ENCODE measurements at regions not wholly inside any gene's neighbourhood (a gene's known extent, or its start where the extent isn't known, plus 50 kb on each side); places are given as distances from the start of the nearest gene placed in this dataset.
"Not testable (repeated sequence)": the region's sequence is repeated elsewhere in the genome, so short reads cannot be mapped to it uniquely, and the experiment has no call there.

DNA sequence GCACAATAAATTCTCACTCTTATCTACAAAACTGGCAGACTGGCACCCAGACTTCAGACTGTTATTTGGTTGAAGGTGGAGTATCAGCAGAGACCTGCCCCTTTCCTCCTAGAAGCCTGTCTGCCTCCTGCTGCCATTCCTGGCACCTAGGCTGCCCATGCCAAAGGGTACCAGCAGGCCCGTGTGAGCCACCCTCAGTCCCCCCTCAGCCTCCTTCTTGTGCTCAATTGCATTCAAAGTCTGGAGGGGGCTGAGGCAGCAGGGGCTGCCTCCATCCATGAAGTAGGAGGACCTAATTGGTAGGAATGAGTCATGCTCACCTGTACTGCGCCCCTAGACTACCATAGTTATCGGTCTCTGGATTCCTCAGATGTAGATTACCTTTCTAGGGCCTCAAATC, 440.9 kb upstream of the GRM3 start:
- no peak for DNase-seq (ENCODE audit: low read depth)

- no peak for DNase-seq (ENCODE audit: low read depth)
Measured at GRCh38 chr7:86201767-86202166, 441.9 kb upstream of the GRM3 start.

GRCh38 chr7:86199881-86200614, 443.7 kb upstream of the GRM3 start:
- DNase-seq (ENCODE audit: low read depth), result no peak

DNA sequence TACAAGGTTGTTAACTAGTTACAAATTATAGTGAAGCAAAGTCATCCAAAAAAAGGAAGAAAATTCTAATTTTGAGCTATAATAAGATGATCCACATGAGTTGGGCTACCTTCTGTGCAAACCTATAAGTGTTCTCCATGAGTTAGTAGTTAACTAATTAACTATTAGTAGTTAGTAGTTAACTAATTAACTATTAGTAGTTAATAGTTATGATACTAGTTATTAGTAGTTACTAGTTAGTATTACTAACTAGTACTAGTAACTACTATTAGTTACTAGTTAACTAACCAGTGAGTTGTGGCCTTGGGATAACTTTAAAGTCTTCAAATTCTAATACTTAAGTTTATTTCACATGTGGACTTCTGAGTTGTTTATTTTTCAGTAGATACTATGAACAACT, 453.4 kb upstream of the GRM3 start:
- no peak for DNase-seq (ENCODE audit: low read depth)

DNA sequence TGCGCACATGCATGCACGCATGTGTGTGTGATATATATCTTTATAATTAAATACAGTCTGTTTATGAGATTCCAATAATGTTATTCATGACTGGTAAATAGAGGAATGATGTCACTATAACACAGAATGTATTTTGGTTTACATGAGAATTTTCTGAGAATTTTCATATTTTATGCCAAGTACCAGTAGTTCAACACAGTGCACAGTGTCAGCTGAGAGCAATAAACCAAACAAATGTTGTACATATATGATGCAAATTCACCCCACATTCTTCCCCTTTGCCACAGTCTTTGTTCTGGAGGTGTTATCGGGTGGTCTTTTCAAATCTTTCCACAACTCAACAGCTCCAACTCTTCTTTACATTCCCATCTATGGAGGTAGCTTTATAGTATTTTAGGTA, 462.2 kb upstream of the GRM3 start:
- DNase-seq (ENCODE audit: low read depth), result no peak

GRCh38 chr7:86164827-86165226, 478.9 kb upstream of the GRM3 start:
- no peak for DNase-seq (ENCODE audit: low read depth)

DNA sequence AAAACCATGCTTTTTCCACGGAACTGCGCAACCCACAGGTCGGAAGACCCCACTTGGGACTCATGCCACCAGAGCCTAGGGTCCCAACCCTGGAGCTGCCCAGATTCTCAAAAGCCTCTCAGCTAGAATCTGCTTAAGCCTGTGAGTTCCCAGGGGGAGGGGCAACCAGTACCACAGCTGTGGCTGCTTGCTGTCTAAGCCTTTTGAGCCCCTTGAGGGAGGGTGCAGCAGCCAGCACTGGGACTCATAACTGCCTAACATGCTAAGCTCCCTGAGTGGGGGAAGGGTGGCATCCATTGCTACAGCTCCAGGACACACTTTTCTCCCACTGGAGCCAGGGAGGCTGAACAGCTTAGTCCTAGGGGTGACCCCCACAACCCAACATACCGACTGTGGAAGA, 485.6 kb upstream of the GRM3 start:
- no peak for DNase-seq (ENCODE audit: low read depth)

GRCh38 chr7:86155623-86156022, 488.1 kb upstream of the GRM3 start:
- DNase-seq (ENCODE audit: low read depth), result no peak

DNA sequence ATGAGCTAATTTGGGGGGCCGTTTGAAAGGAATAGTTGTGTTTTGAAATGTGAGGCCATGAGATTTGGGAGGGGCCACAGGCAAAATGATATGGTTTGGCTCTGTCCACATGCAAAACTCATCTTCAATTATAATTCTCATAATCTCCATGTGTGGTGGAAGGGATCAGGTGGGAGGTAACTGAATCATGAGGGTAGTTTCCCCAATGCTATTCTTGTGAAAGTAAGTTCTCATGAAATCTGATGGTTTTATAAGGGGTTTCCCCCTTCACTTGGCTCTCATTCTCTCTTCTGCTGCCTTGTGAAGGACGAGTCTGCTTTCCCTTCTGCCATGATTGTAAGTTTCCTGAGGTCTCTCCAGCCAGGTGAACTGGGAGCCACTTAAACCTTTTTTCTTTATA, 490.8 kb upstream of the GRM3 start:
- no peak for DNase-seq (ENCODE audit: low read depth)

DNA sequence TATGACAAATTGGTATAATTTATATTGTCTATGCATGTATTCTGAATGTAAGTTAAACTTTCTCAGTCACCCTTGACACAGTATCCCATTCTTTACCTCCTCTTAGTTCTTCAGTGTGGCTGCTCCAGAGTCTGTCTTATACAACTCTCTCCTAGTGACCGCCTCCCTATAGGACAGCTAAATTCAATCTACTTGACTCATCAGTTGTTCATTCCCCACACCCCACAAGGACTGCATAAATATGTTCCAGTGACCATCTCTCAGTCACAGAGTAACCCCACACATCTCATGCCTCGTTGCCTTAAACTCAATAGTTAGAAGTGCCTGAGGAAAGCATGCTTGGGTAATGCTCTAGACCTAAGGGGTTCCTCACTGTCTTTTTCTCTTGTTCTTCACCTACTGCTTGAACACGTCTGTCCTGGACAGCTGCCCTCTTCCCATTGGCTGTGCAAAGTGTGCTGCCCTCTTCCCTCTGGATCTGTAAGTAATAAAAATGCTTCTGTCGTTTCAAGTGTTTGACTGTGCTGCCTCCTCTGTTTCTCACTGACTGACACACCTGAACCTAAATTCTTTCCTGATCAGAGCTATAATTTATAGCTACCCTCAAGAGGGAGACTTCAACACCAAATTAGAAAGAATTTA, 494.6 kb upstream of the GRM3 start:
- no peak for DNase-seq (ENCODE audit: low read depth)

GRCh38 chr7:86148501-86148900, 495.2 kb upstream of the GRM3 start:
- DNase-seq (ENCODE audit: low read depth), result no peak

DNA sequence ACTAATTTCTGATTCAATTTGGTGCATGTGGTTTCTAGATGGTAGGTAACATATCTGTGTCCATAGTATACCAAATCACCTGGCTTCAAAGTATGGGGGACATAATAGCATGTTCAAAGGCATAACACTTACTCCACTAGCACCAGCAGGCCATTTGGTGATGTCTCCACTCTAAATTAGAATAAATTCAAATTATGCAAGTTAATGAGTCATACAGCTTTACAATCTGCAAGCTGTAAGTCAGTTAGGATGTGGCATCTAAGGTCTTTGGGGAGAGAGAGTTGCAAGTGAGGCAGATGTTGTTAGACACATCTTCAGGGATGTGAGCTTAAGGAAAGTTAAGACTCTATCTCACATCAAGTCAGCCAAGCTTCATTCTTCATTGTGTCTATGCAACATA, 506.4 kb upstream of the GRM3 start:
- DNase-seq (ENCODE audit: low read depth), result no peak

DNA sequence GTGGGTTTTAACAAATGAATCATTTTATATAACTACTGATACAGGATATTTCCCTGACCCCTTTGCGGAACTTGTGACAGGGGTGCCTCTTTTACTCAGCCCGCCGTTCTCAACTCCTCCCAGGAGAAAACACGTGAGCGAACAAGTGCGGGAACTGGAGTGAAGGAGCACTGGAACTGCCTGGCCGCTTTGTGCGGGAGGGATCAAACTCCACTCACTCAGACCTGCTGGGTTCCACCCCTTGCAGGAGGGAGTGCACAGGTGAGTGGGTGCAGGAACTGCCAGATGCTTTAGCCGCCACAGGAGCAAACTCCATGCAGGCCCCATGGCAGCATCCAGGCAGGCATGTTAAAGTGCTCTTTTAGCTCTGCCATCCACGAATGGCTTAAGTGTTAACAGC, 513.4 kb upstream of the GRM3 start:
- no peak for DNase-seq (ENCODE audit: low read depth)

DNA sequence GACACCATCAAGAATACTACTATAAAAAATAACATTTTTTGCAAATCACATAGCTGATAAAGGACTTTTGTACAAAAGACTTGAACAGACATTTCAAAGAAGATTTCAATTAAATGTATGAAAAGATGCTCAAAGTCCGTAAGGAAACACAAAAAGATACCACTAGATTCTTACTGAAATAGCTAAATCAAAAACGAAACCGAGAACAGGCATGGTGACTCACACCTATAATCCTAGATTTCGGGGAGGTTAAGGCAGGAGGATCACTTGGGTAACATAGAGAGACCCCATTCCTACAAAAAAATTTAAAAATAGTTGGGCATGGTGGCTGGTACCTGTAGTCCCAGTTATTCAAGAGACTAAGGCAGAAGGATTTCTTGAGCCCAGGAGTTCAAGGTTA, 520.2 kb upstream of the GRM3 start:
- no peak for DNase-seq (ENCODE audit: low read depth)

GRCh38 chr7:86094166-86094669, 549.5 kb upstream of the GRM3 start:
- DNase-seq (ENCODE audit: low read depth), result no peak

GRCh38 chr7:86091369-86091768, 552.3 kb upstream of the GRM3 start:
- DNase-seq (ENCODE audit: low read depth), result no peak

DNA sequence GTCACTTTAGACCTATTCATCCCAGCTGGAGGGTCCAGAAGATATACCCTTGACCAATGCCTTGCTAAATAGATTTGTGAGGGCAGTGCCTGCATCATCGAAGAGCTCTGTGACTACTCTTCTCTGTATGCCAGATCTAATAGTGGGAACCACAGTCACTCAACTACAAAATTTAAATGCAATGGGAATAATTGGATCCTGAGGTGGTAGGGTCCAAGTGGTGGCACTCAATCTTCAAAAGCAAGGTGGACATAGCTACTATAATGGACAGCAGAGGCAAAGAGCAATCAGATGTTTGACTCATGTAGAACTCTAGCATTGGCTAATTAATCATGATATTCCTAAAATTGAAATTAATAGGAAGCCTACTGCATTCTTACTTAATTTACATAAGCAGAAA, 554.3 kb upstream of the GRM3 start:
- DNase-seq (ENCODE audit: low read depth), result no peak

DNA sequence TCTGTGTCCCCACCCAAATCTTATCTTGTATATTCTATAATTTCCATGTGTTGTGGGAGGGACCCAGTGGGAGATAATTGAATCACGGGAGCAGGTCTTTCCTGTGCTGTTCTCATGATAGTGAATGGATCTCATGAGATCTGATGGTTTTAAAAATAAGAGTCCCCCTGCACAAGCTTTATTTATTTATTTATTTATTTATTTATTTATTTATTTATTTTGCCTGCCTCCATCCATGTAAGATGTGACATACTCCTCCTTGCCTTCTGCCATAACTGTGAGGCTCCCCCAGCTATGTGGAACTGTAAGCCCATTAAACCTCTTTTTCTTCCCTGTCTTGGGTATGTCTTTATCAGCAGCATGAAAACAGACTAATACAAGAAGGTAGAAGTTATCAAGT, 579.1 kb upstream of the GRM3 start:
- DNase-seq (ENCODE audit: low read depth), result not testable (repeated sequence)

DNA sequence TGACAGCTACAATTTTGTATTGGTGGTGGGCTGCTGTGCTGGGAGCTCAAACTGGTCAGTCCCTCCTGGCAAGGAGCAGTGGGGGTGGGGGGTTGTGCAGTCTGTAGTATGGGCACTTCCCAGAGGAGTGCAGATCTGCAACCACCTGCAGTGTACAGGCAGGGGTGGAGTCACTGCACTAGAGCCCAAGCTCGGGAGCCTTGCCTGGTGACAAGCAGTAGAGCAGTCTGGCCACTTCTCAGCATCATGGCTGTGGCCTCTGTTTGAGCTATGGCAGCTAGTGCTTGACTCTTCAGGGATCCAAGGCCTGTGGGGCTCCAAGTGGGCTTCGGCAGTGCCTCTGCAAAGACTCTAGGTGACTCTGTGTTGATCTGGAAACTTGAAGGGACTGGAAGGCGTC, 585.1 kb upstream of the GRM3 start:
- DNase-seq (ENCODE audit: low read depth), result no peak

DNA sequence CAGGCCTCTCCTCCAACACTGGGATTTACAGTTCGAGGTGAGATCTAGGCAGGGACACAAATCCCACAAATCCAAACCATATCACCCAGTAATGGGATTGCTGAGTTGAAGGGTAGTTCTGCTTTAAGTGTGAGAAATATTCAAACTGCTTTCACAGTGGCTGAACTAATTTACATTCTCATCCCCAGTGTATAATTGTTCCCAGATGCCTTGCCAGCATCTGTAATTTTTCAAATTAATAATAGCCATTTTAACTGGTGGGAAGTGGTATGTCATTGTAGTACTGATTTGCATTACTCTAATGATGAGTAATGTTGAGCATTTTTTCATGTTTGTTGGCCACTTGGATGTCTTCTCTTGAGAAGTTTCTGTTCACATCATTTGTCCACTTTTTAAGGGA, 592.8 kb upstream of the GRM3 start:
- DNase-seq (ENCODE audit: low read depth), result no peak

DNA sequence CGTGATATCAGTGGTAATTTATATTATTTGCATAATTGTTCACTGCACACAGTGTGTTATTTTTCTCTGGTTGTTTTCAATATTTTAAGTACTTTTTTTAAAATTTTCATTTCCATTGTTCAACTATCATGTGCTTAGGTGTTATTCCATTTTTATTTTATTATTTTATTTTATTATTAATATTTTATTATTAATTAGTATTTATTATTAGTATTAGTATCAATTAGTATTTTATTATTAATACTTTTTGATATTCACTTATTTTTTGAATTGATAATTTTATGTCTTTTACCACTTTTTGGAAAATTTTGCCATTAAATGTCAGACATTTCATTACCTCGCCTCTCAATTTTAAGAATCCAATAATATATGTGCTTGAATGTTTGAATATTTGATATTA, 593.8 kb upstream of the GRM3 start:
- DNase-seq (ENCODE audit: low read depth), result no peak

DNA sequence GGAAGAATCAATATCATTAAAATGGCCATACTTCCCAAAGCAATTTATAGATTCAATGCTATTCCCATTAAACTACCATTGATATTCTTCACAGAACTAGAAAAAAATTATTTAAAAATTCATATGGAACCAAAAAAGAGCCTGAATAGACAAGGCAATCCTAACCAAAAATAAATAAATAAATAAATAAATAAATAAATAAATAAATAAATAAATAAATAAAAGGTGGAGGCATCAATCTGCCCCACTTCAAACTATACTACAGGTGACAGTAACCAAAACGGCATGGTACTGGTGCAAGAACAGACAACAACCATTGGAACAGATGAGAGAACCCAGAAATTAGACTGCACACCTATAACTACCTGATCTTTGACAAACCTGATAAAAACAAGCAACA, 598.5 kb upstream of the GRM3 start:
- not testable (repeated sequence) for DNase-seq (ENCODE audit: low read depth)

DNA sequence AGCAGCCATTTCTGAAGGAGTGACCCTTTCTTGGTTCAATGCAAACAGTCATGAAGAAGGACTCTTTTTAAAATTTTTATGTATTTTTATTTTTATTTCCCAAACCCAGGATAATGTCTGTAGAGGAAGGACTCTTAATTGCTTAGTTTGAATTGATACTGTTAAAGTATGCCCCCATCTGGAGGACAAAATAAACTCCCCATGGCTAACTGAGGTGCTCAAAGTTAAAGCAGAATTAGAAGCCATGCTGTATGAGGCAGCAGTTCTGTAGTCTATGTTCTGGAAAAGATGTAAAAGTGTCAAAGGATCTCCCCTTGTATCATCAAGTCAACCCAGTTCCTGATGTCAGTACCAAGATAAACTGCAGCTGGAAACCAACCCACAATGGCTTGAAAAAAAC, 617.9 kb upstream of the GRM3 start:
- DNase-seq (ENCODE audit: low read depth), result no peak

GRCh38 chr7:86013662-86014061, 630.0 kb upstream of the GRM3 start:
- no peak for DNase-seq (ENCODE audit: low read depth)

All from fibroblast of gingiva (primary cell).